Endothelial cell of umbilical vein (primary cell): ENCODE measurements at regions not wholly inside any gene's neighbourhood (a gene's known extent, or its start where the extent isn't known, plus 50 kb on each side); places are given as distances from the start of the nearest gene placed in this dataset.

Experiments used
- BruUV-seq: library from RNA; stranded (reverse); fragments of 400-500 nt; replicated peaks from 2 replicates; lab custom pipeline; 2021; lab: Mats Ljungman, UMichigan
- CTCF ChIA-PET: fragments of 300-600, 350-600 bp; sonication (Branson Sonifier 250); formaldehyde crosslinking; loops from one replicate; lab custom pipeline; 2021; ENCODE audit warnings: antibody characterized with exemption, inconsistent platforms; lab: Charles Lee
- POLR2A ChIA-PET: fragments of 300-600, 350-600 bp; sonication (Branson Sonifier 250); formaldehyde crosslinking; loops from one replicate; lab custom pipeline; 2021; ENCODE audit warnings: antibody characterized with exemption, inconsistent platforms; lab: Charles Lee
- DNase-seq: peaks from one replicate; pipeline ENCODE4 v3.0.0-alpha.2; 2011; ENCODE audit warnings: low read depth, low spot score
- FAIRE-seq: peaks from 2 replicates; lab custom pipeline; 2011; peaks lifted over from hg19 to GRCh38; lab: Jason Lieb, UNC
- H2AFZ ChIP-seq: 2 replicates; pipeline ENCODE4 v1.6.0; 2012; ENCODE audit warnings: low read depth, low read length, control low read depth, inconsistent platforms
- H3K27ac ChIP-seq: 2 replicates; pipeline ENCODE4 v1.5.1; 2011; ENCODE audit warnings: low read depth, mild to moderate bottlenecking, control low read depth, low read length, moderate library complexity; ENCODE audit not compliant: insufficient read depth
- H3K27me3 ChIP-seq, 2 experiments: 2 replicates each; pipeline versions ENCODE4 v1.6.0 to v1.6.1; 2011; ENCODE audit warnings: low read length in 2 of 2, mixed read lengths in 1 of 2; ENCODE audit not compliant: control insufficient read depth in 2 of 2, insufficient read depth in 2 of 2
- H3K36me3 ChIP-seq, 2 experiments: 2 replicates in 1 of 2; 3 replicates in 1 of 2; pipeline ENCODE4 v1.5.1; 2011; ENCODE audit warnings: low read length in 2 of 2, mild to moderate bottlenecking in 1 of 2, moderate library complexity in 1 of 2; ENCODE audit not compliant: control insufficient read depth in 2 of 2, insufficient read depth in 2 of 2; ENCODE audit errors: extremely low read depth in 1 of 2
- H3K4me1 ChIP-seq: 3 replicates; pipeline ENCODE4 v1.5.1; 2011; ENCODE audit warnings: mild to moderate bottlenecking, low read length; ENCODE audit not compliant: control insufficient read depth, insufficient read depth; ENCODE audit errors: extremely low read depth
- H3K4me2 ChIP-seq: 2 replicates; pipeline ENCODE4 v1.6.1; 2011; ENCODE audit warnings: low read length, control low read depth, mixed read lengths; ENCODE audit not compliant: insufficient read depth
- H3K4me3 ChIP-seq, 3 experiments: fragments of 200-600 bp in 1 of 3; sonication (generic), shearing (Covaris generic) in 1 of 3; replicated peaks in 1 of 3; 2 replicates each; pipeline ENCODE4 v1.5.1; 2011 to 2016; ENCODE audit warnings: control low read depth in 3 of 3, low read length in 3 of 3, mild to moderate bottlenecking in 2 of 3, inconsistent platforms in 1 of 3, low read depth in 1 of 3, moderate library complexity in 1 of 3; ENCODE audit not compliant: insufficient read depth in 1 of 3
- H3K79me2 ChIP-seq: 2 replicates; pipeline ENCODE4 v1.6.0; 2012; ENCODE audit warnings: low read length, inconsistent platforms; ENCODE audit not compliant: control insufficient read depth, insufficient read depth
- H3K9ac ChIP-seq: replicated peaks from 2 replicates; pipeline ENCODE3; 2011; ENCODE audit warnings: low read length, control low read depth; ENCODE audit not compliant: insufficient read depth; ENCODE audit errors: extremely low read depth
- H3K9me1 ChIP-seq: replicated peaks from 3 replicates; pipeline ENCODE4 v1.6.0; 2011; ENCODE audit warnings: mild to moderate bottlenecking, low read length; ENCODE audit not compliant: control insufficient read depth, insufficient read depth; ENCODE audit errors: extremely low read depth
- H3K9me3 ChIP-seq: replicated peaks from 2 replicates; pipeline ENCODE4 v1.5.1; 2012; ENCODE audit warnings: low read length, inconsistent platforms; ENCODE audit not compliant: control insufficient read depth, insufficient read depth
- H4K20me1 ChIP-seq: replicated peaks from 2 replicates; pipeline ENCODE3; 2011; ENCODE audit warnings: mild to moderate bottlenecking, low read length; ENCODE audit not compliant: control insufficient read depth, insufficient read depth; ENCODE audit errors: extremely low read depth
- EZH2 ChIP-seq: IDR thresholded peaks from 2 replicates; pipeline ENCODE4 v1.6.1; 2012; ENCODE audit warnings: borderline replicate concordance, low read depth, mild to moderate bottlenecking, moderate library complexity, low read length, inconsistent platforms; ENCODE audit not compliant: severe bottlenecking
- FOS ChIP-seq: IDR thresholded peaks from 2 replicates; pipeline ENCODE4 v1.6.1; 2011; ENCODE audit warnings: mild to moderate bottlenecking, low read length, moderate library complexity, borderline replicate concordance; ENCODE audit not compliant: insufficient read depth
- GATA2 ChIP-seq: IDR thresholded peaks from 2 replicates; pipeline ENCODE4 v1.7.0; 2011; ENCODE audit warnings: low read depth, mild to moderate bottlenecking, moderate library complexity, mixed read lengths, low read length; ENCODE audit not compliant: insufficient read length, insufficient read depth
- JUN ChIP-seq: IDR thresholded peaks from 2 replicates; pipeline ENCODE4 v1.6.1; 2011; ENCODE audit warnings: borderline replicate concordance, low read depth; ENCODE audit not compliant: insufficient read length, insufficient read depth
- MYC ChIP-seq: IDR thresholded peaks from one replicate; pipeline ENCODE4 v1.6.1; 2011; ENCODE audit warnings: mild to moderate bottlenecking, low read depth, low read length
- POLR2A ChIP-seq: IDR thresholded peaks from 2 replicates; pipeline ENCODE4 v1.6.1; 2012; ENCODE audit warnings: low read depth, mild to moderate bottlenecking, control low read depth, low read length
- POLR2AphosphoS5 ChIP-seq: IDR thresholded peaks from 2 replicates; pipeline ENCODE4 v1.6.1; 2012; ENCODE audit warnings: low read depth, mild to moderate bottlenecking, control low read depth, low read length, moderate library complexity; ENCODE audit not compliant: insufficient read depth
- dilution Hi-C: fragments of 300-500 bp; cut with MboI; formaldehyde crosslinking; loops from one replicate; pipeline ENCODE4 v1.15.0; 2019; ENCODE audit warnings: low sequenced_read_pairs; ENCODE audit not compliant: extremely low pct_ligation_motif_present
- intact Hi-C: fragments of 100-400 bp; cut with micrococcal nuclease; formaldehyde crosslinking; loops from one replicate; pipeline ENCODE4 v1.10.0; 2022
- TF ChIP-seq, protein P1 (sequence below): IDR thresholded peaks from 2 replicates; pipeline ENCODE4 v1.6.1; 2011; ENCODE audit not compliant: insufficient read depth, insufficient read length
- TF ChIP-seq, protein P2 (sequence below), 2 donors: IDR thresholded peaks; 1 replicate in 1 of 2; 2 replicates in 1 of 2; pipeline ENCODE4 v1.5.1; 2011; ENCODE audit warnings: low read length in 2 of 2, mild to moderate bottlenecking in 2 of 2, moderate library complexity in 2 of 2, control low read depth in 1 of 2, inconsistent platforms in 1 of 2, low read depth in 1 of 2; ENCODE audit not compliant: insufficient read depth in 1 of 2; ENCODE audit errors: extremely low read depth in 1 of 2

DNA sequence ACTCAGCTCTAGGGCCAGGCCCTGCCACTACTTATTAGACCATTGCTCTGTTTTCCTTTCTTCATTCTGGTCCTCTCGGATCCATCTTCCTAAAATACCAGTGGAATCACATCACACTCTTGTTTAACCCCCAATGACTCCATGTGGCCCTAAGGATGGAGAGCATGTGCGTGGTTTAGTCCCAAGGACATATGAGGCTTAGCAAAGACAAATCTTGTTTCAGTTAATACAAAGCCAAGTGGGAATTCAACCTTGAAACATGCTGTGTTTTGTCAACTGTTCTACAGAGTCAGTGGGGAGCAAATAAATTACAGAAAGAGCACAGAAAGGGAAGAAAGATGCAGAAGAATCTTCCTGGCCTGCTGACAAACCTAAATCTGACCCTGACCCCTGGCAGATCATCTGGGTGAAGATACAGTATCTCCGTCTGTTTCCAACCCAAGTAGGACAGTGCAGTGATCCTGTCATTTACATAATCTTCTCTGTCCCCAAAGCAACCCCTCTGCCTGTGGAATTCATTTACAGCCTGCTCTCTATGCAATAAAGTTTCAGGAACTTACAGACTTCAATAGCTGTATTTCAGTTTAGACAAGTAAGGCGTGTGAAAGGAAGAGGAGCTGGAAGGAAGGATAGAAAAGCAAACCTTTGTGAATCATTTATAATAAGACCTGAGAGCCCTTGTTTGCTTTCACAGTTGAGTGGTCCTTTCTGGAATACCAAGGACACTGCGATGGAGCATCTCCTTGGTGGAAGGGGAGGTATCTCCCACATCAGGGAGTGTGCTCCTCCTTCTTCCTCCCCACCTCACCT is 144.0 kb downstream of the THBS2 start:
- Histone ChIP-seq H3K79me2 (no peaks in the 10 kb centered on the region), H3K4me3 (no peak overlapping the region), H3K9ac (no peak overlapping the region), H3K9me3 (peaks cover 2% of the 10 kb centered on the region), H2AFZ (no peak overlapping the region), H4K20me1 (no peaks in the 10 kb centered on the region), H3K27me3 (no peaks in the 10 kb centered on the region), H3K36me3 (no peaks in the 10 kb centered on the region), H3K4me1 (no peaks in the 10 kb centered on the region), H3K9me1 (no peaks in the 10 kb centered on the region), H3K4me2 (no peak overlapping the region), H3K27ac (no peak overlapping the region)
- TF ChIP-seq GATA2: no peak
- no peak for TF ChIP-seq EZH2
- TF ChIP-seq MYC: no peak
- TF ChIP-seq JUN: no peak
- no peak for FAIRE-seq
- dilution Hi-C loops: no loop called here
- POLR2A ChIA-PET: no interaction called here
- no TSS peak for BruUV-seq
- CTCF ChIA-PET: no interaction called here
- intact Hi-C loops: no loop called here
- no peak for DNase-seq

DNA sequence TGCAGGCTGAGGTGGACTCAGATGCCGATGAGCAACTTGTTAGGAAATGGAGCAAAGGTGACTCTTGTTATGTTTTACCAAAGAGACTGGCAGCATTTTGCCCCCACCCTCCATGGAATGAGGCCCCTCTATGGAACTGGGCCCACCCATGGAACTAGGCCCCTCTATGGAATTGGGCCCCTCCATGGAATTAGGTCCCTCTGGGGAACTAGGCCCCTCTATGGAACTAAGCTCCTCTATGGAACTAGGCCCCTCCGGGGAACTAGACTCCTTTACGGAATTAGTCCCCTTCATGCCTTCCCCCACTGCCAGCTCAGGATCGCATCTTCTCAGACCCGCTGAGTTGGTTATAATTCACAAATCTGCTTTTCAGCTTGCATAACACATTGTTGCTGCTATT is 144.9 kb downstream of the THBS2 start:
- no peak for TF ChIP-seq MYC
- TF ChIP-seq, protein P1, sequence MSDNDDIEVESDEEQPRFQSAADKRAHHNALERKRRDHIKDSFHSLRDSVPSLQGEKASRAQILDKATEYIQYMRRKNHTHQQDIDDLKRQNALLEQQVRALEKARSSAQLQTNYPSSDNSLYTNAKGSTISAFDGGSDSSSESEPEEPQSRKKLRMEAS: no peak
- no peak for TF ChIP-seq FOS
- no peak for TF ChIP-seq JUN
- no peak for TF ChIP-seq POLR2AphosphoS5
- no peak for TF ChIP-seq POLR2A
- TF ChIP-seq, protein P2, sequence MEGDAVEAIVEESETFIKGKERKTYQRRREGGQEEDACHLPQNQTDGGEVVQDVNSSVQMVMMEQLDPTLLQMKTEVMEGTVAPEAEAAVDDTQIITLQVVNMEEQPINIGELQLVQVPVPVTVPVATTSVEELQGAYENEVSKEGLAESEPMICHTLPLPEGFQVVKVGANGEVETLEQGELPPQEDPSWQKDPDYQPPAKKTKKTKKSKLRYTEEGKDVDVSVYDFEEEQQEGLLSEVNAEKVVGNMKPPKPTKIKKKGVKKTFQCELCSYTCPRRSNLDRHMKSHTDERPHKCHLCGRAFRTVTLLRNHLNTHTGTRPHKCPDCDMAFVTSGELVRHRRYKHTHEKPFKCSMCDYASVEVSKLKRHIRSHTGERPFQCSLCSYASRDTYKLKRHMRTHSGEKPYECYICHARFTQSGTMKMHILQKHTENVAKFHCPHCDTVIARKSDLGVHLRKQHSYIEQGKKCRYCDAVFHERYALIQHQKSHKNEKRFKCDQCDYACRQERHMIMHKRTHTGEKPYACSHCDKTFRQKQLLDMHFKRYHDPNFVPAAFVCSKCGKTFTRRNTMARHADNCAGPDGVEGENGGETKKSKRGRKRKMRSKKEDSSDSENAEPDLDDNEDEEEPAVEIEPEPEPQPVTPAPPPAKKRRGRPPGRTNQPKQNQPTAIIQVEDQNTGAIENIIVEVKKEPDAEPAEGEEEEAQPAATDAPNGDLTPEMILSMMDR (IDR thresholded peaks at IDR 0.05; ENCODE audit: extremely low read depth in 1 of 2, insufficient read depth in 1 of 2, low read depth in 1 of 2, low read length in 2 of 2): no peak
- TF ChIP-seq GATA2: no peak
- TF ChIP-seq EZH2: no peak
- Histone ChIP-seq H2AFZ (no peak overlapping the region), H3K27me3 (no peaks in the 10 kb centered on the region), H3K4me2 (no peak overlapping the region), H3K4me3 (no peak overlapping the region), H4K20me1 (no peaks in the 10 kb centered on the region), H3K36me3 (no peaks in the 10 kb centered on the region), H3K9me1 (no peaks in the 10 kb centered on the region), H3K27ac (no peak overlapping the region), H3K9me3 (peaks cover 2% of the 10 kb centered on the region), H3K4me1 (no peaks in the 10 kb centered on the region), H3K79me2 (no peaks in the 10 kb centered on the region), H3K9ac (no peak overlapping the region)
- intact Hi-C loops: no loop called here
- no peak for FAIRE-seq
- ChIA-PET CTCF (no interaction called here), POLR2A (no interaction called here)
- DNase-seq: no peak
- dilution Hi-C loops: no loop called here
- no TSS peak for BruUV-seq
